ENCODE measurements at regions not wholly inside any gene's neighbourhood (a gene's known extent, or its start where the extent isn't known, plus 50 kb on each side); places are given as distances from the start of the nearest gene placed in this dataset.
"Not testable (repeated sequence)": the region's sequence is repeated elsewhere in the genome, so short reads cannot be mapped to it uniquely, and the experiment has no call there.

- H3K4me3 ChIP-seq (ENCODE audit: low read depth, low read length), result no peak overlapping the region
- DNase-seq (ENCODE audit: low read depth), result no peak
Measured at GRCh38 chr14:89672636-89673511, 255.8 kb upstream of the FOXN3 start.

GRCh38 chr14:89669193-89669592, 252.2 kb upstream of the FOXN3 start:
- DNase-seq (ENCODE audit: low read depth), result no peak
- H3K4me3 ChIP-seq (ENCODE audit: low read depth, low read length), result no peak overlapping the region

DNA sequence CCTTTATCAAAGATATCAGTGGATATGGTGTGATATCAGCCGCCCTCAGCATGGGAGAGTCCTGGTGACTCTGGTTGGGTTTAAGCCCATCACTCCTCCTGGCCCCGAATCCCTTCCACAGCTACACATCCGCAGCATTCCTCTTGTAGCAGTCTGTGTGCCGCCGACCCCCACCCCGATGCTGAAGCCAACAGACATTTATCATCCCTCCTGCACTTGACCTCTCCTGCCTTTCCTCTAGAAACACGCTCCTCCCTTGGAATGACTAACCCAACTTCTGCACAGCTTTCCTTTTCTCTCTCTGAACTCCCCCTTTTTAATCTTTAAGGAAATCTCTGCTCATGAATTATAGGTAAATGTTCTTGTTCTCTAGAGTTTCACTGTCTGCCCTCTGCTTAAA, 250.9 kb upstream of the FOXN3 start:
- DNase-seq (ENCODE audit: low read depth), result peak; percentile 10
- H3K4me3 ChIP-seq (ENCODE audit: low read depth, low read length), result no peak overlapping the region

DNA sequence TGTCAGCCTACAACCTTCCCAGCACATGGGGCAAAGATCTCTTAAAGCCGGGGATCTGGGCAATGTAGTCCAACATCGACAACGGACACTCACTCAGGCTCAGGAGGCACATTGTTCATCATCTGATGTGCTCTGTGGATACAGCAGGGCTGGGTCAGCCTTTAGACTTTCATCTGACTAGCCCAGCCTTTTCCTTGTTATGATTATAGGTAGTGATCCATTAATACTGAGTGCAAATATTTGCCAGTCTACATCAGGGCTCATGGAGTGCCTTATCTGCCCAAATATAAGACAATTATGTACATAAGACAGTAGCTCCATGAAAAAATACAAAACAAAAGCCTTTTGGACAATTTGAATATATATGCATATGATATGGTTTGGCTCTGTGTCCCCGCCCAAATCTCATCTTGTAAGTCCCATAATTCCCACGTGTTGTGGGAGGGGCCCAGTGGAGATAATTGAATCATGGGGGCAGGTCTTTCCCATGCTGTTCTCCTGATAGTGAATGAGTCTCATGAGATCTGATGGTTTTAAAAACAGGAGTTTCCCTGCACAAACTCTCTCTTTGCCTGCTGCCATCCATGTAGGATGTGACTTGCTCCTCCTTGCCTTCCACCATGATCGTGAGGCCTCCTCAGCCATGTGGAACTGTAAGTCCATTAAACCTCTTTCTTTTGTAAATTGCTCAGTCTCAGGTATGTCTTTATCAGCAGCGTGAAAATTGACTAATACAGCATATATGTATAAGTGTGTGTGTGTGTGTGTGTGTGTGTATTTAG, 248.5 kb upstream of the FOXN3 start:
- DNase-seq (ENCODE audit: low read depth); H3K4me3 ChIP-seq (ENCODE audit: low read depth, low read length): not testable (repeated sequence)

DNA sequence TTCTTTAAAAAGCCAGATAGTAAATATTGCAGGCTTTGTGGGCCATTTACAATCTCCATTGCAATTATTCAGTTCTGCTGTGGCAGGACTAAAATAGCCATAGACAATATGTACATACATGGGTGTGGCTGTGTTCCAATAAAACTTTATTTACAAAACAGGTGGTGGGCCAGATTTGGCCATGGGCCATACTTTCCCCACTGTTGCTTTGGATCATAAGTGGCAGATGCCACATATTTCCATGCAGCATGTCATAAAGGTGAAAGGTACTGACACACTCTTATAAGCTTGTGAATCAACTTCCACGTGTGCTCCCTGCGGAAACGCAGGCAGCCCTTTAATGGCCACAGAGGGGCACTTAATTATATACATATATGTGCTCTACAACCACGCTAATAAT, 244.4 kb upstream of the FOXN3 start:
- H3K4me3 ChIP-seq (ENCODE audit: low read depth, low read length), result no peak overlapping the region
- no peak for DNase-seq (ENCODE audit: low read depth)

- not testable (repeated sequence) for DNase-seq (ENCODE audit: low read depth); H3K4me3 ChIP-seq (ENCODE audit: low read depth, low read length)
Measured at GRCh38 chr14:89660625-89661233, 243.7 kb upstream of the FOXN3 start.

DNA sequence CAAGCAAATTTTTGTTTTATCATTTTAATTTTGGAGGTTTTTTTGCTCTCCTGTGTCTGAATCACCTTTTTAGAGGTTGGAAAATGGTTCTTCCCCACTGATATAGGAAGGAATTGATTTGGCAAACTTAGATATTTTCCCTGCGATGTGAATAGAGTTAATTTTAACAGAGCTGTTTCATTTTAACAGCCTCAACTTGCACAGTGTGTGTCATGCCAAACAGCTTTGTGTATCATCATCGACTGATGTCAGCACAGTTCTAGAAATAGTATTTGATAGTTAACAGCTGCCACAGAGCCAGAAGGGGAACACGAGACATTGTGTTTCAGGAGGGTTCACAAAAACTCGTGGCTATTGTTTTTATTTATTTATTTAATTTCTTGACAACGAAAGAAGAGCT, 243.1 kb upstream of the FOXN3 start:
- H3K4me3 ChIP-seq (ENCODE audit: low read depth, low read length), result no peak overlapping the region
- DNase-seq (ENCODE audit: low read depth), result peak; percentile 50

GRCh38 chr14:89658977-89659670, 242.1 kb upstream of the FOXN3 start:
- DNase-seq (ENCODE audit: low read depth), result no peak

DNA sequence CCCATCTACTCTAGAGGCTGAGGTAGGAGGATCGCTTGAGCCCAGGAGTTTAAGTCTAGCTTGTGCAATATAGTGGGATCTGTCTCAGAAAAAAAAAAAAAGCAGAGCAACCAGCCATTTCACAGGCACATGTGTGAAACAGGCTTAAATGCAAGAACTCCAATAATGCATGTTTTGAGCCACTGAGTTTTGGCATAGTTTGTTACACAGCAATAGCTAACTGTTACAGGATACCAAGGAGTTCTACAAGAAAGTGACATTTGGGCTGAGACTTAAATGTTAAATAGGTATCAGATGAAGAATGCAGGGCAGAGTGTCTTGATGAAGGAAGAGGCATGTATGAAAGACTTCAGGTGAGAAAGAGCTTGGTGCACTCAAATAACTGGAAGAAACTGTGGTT, 240.0 kb upstream of the FOXN3 start:
- H3K4me3 ChIP-seq (ENCODE audit: low read depth, low read length), result no peak overlapping the region
- DNase-seq (ENCODE audit: low read depth), result no peak

More at GRCh38 chr14:89658977-89659670, 242.1 kb upstream of the FOXN3 start:
- no peak overlapping the region for H3K4me3 ChIP-seq (ENCODE audit: low read depth, low read length)

DNA sequence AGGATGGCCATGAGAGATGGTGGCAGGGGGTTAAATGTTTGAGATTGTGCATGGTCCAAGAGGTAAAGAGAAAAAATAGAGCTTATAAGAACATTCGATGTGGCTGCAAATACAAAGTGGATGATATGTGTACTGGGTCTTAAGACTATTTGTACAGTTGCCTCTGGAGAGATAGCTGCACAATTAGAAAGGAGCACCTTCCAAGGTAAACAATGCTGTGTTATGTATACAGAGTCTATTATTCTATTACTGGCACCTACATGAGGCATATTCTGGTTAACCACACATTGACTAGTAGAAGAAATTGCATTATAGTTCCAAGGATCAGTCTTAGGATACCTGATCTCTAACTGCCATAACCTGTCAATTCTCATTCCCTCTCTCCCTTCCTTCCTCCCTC, 238.0 kb upstream of the FOXN3 start:
- no peak overlapping the region for H3K4me3 ChIP-seq (ENCODE audit: low read depth, low read length)
- no peak for DNase-seq (ENCODE audit: low read depth)

DNA sequence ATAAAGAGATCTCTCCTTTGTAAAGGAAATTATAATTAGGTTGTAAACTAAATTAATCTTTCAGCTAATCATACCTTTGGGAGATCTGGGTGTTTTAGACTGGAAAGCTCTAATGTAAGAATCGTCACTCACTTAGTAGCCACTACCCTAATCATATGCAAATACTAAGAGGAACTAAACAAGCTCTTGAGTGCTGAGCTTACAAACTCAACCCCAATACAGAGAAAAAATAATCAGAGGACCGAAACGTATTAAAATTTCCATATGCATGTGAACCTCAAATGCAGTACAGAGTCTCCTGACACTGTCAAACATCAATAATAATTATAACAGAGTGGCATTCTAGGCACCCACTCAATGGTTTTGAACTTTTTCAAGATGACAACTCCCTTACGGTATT, 235.3 kb upstream of the FOXN3 start:
- H3K4me3 ChIP-seq (ENCODE audit: low read depth, low read length), result no peak overlapping the region
- DNase-seq (ENCODE audit: low read depth), result no peak

DNA sequence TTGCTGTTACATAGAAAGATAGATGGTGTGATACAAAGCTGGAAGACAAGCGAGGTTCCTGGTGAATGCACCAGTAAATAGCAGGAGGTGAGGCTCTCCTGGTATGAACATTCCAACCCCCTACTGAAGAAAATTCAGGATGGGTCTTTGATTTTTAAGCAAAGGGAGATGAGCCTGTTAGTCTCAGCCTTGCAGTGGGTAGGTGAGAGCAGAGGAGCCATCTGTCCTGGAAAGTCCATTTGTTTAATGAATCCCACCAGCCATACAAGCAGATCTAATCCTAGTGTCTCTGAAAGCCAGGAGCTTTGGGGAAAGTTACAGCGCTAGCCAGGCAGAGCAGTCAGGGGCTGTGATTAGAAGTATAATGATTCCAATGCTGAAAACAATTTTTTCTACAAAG, 234.8 kb upstream of the FOXN3 start:
- no peak for DNase-seq (ENCODE audit: low read depth)
- no peak overlapping the region for H3K4me3 ChIP-seq (ENCODE audit: low read depth, low read length)

GRCh38 chr14:89650077-89650978, 233.3 kb upstream of the FOXN3 start:
- no peak overlapping the region for H3K4me3 ChIP-seq (ENCODE audit: low read depth, low read length)
- DNase-seq (ENCODE audit: low read depth), result no peak

DNA sequence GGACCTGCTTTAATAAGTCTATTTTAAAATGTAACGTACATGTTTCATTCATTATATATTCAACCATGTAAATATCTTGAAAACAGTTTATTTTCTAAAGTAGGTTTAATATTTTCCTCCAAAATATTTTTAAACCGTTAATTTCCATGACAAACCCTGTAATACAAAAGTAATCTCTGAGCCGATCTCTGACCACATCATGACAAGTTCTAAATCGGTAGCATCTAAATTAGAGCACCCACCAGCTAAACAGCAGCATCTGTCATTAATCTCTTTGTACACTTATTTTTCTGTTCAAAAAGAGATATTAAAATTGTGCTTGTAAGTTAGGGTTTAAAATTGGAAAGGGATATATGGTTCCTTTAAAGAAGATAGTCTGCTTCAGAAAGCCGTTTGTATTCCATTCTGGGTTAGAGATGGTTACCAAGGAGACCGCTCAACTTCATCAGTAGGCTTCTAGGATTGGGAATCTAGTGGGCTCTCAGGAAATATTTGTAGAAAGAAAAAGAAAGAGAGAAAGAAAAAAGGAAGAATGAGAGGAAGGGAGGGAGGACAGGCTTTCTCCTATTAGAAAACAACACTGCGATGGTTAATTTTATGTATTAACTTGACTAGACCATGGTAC, 232.5 kb upstream of the FOXN3 start:
- no peak for DNase-seq (ENCODE audit: low read depth)
- H3K4me3 ChIP-seq (ENCODE audit: low read depth, low read length), result no peak overlapping the region

DNA sequence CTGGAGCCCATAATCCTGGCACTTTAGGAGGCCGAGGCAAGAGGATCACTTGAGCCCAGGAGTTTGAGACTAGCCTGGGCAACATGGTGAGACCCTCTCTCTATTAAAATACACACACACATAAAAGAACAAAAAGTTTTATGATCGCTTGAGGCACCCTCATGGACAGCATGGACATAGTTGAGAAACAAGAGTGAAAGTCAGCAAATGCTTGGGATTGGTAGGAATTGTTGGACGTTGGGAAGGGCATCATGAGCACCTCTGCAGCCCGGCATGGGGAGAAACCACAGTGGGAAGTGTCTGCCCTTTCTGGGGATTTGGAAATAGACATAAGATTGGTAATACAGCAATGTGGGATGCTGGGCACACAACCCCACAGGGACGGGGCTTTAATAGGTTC, 231.9 kb upstream of the FOXN3 start:
- DNase-seq (ENCODE audit: low read depth), result no peak
- no peak overlapping the region for H3K4me3 ChIP-seq (ENCODE audit: low read depth, low read length)

DNA sequence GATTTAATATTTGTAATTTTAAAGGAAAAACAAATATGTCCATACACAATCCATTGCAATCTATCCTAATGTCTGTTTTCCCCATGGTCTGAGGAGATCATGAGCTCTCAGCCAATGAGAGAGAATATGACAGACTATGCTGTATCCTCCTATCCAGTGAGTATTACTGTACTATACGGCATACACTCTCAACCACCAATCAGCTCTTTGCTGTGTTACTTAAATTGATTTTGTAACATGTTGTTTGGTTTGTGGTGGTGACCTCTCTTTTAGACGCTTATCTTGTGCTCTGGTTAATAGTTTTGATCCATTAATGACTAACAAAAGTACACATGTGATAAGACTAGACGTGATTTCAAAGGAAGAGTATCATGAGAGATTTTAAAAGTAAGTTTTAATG, 231.5 kb upstream of the FOXN3 start:
- no peak for DNase-seq (ENCODE audit: low read depth)
- H3K4me3 ChIP-seq (ENCODE audit: low read depth, low read length), result no peak overlapping the region

DNA sequence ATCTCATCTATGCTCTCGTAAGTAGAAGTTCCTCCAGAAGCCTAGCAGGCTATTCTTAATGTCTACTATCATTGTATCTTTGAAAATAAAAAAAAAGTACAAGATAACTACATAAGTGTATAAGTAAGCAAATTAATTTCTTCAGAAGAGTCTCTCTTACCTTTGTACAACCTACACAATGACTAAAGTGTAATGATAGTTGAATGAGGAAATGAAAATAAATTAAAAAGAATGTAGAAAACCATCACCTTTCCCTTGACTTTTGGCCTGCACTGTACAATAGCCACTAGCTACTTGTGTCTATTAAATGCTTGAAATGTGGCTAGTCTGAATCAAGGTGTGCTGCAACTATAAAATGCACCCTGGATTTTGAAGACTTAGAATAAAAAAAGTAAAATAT, 229.9 kb upstream of the FOXN3 start:
- no peak for DNase-seq (ENCODE audit: low read depth)
- no peak overlapping the region for H3K4me3 ChIP-seq (ENCODE audit: low read depth, low read length)

GRCh38 chr14:89644641-89645040, 227.6 kb upstream of the FOXN3 start:
- no peak overlapping the region for H3K4me3 ChIP-seq (ENCODE audit: low read depth, low read length)
- DNase-seq (ENCODE audit: low read depth), result no peak
